ENCODE measurements at regions not wholly inside any gene's neighbourhood (a gene's known extent, or its start where the extent isn't known, plus 50 kb on each side); places are given as distances from the start of the nearest gene placed in this dataset.

DNA sequence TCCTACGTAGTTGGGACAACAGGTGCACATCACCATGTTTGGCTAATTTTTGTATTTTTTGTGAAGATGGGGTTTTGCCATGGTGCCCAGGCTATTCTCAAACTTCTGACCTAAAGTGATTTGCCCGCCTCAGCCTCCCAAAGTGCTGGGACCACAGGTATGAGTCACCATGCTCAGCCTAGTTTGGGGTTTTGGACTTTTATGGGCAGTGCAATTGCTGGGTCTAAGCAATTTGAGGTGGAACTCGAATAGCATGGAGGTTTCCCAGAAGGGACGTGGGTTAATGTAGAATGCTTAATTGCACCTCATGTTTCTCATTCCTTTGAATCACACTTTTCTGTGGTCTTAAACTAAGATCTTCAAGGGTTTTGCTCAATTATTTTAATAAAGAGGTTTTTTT lies 102.3 kb upstream of the EPHA4 start:
- H3K27ac ChIP-seq (ENCODE audit: insufficient read depth, low read length): no peak overlapping the region
- TF ChIP-seq CTCF (conservative IDR thresholded peaks at IDR 0.05 in 1 of 2, IDR thresholded peaks at IDR 0.05 in 1 of 2; ENCODE audit: low read depth in 1 of 2, low read length in 2 of 2) (no peak), EZH2 (IDR thresholded peaks at IDR 0.05; ENCODE audit: low read length, missing control alignments) (no peak)
- DNase-seq (ENCODE audit: low read depth in 2 of 2): peak in 1 of 2 donors; percentile 24
- no peaks in the 10 kb centered on the region for H3K9me3 ChIP-seq (ENCODE audit: control insufficient read depth, insufficient read depth, low read depth, low read length)
- no peak overlapping the region for H2AFZ ChIP-seq (ENCODE audit: low read length)
- no peaks in the 10 kb centered on the region for H3K4me1 ChIP-seq (ENCODE audit: control insufficient read depth, extremely low read depth, insufficient read depth, low read length)
- no peaks in the 10 kb centered on the region for H3K79me2 ChIP-seq (ENCODE audit: control insufficient read depth, insufficient read depth, low read length)
- H3K4me3 ChIP-seq (replicated peaks in 1 of 4; ENCODE audit: control extremely low read depth in 1 of 4, insufficient read depth in 1 of 4, low read depth in 3 of 4, low read length in 4 of 4): no peak overlapping the region
- H3K36me3 ChIP-seq (ENCODE audit: control insufficient read depth, insufficient read depth, low read length): no peaks in the 10 kb centered on the region
- H3K9ac ChIP-seq (ENCODE audit: insufficient read depth, low read length): no peak overlapping the region
- H3K27me3 ChIP-seq (ENCODE audit: control insufficient read depth, insufficient read depth, low read length): no peaks in the 10 kb centered on the region
- no peak overlapping the region for H3K4me2 ChIP-seq (ENCODE audit: extremely low read depth, insufficient read depth, low read length)
- no peaks in the 10 kb centered on the region for H4K20me1 ChIP-seq (ENCODE audit: control insufficient read depth, extremely low read depth, insufficient read depth, low read length)

DNA sequence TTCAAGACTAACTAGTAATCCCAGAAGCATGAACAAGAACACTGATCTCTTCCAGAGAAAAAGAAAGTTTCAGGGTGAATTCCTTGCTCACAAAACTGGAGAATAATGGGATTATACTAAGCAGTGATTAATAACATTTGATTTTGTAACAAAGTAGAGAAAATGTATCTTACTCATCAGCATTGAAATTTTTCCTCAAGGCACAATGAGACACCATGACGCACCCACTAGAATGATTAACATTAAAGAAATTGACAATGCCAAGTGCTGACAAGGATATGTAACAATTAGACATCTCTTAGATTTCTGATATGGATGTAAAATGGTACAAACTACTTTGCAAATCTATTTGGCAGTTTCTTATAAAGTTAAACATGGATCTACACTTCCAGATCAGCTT lies 101.1 kb upstream of the EPHA4 start:
- no peak overlapping the region for H2AFZ ChIP-seq (ENCODE audit: low read length)
- no peaks in the 10 kb centered on the region for H3K79me2 ChIP-seq (ENCODE audit: control insufficient read depth, insufficient read depth, low read length)
- no peaks in the 10 kb centered on the region for H3K4me1 ChIP-seq (ENCODE audit: control insufficient read depth, extremely low read depth, insufficient read depth, low read length)
- peak in 1 of 2 donors; percentile 58 for DNase-seq (ENCODE audit: low read depth in 2 of 2)
- H3K27ac ChIP-seq (ENCODE audit: insufficient read depth, low read length): no peak overlapping the region
- H3K9ac ChIP-seq (ENCODE audit: insufficient read depth, low read length): no peak overlapping the region
- no peak for TF ChIP-seq CTCF (conservative IDR thresholded peaks at IDR 0.05 in 1 of 2, IDR thresholded peaks at IDR 0.05 in 1 of 2; ENCODE audit: low read depth in 1 of 2, low read length in 2 of 2)
- TF ChIP-seq EZH2 (IDR thresholded peaks at IDR 0.05; ENCODE audit: low read length, missing control alignments): no peak
- no peaks in the 10 kb centered on the region for H3K27me3 ChIP-seq (ENCODE audit: control insufficient read depth, insufficient read depth, low read length)
- no peaks in the 10 kb centered on the region for H3K36me3 ChIP-seq (ENCODE audit: control insufficient read depth, insufficient read depth, low read length)
- H3K9me3 ChIP-seq (ENCODE audit: control insufficient read depth, insufficient read depth, low read depth, low read length): no peaks in the 10 kb centered on the region
- no peak overlapping the region for H3K4me3 ChIP-seq (replicated peaks in 1 of 4; ENCODE audit: control extremely low read depth in 1 of 4, insufficient read depth in 1 of 4, low read depth in 3 of 4, low read length in 4 of 4)
- no peak overlapping the region for H3K4me2 ChIP-seq (ENCODE audit: extremely low read depth, insufficient read depth, low read length)
- no peaks in the 10 kb centered on the region for H4K20me1 ChIP-seq (ENCODE audit: control insufficient read depth, extremely low read depth, insufficient read depth, low read length)

GRCh38 chr2:221671515-221671914 lies 99.4 kb upstream of the EPHA4 start:
- Histone ChIP-seq H3K9ac (ENCODE audit: insufficient read depth, low read length) (no peak overlapping the region), H4K20me1 (ENCODE audit: control insufficient read depth, extremely low read depth, insufficient read depth, low read length) (no peaks in the 10 kb centered on the region), H3K36me3 (ENCODE audit: control insufficient read depth, insufficient read depth, low read length) (no peaks in the 10 kb centered on the region), H3K27ac (ENCODE audit: insufficient read depth, low read length) (no peak overlapping the region), H3K4me3 (replicated peaks in 1 of 4; ENCODE audit: control extremely low read depth in 1 of 4, insufficient read depth in 1 of 4, low read depth in 3 of 4, low read length in 4 of 4) (no peak overlapping the region), H3K79me2 (ENCODE audit: control insufficient read depth, insufficient read depth, low read length) (no peaks in the 10 kb centered on the region), H2AFZ (ENCODE audit: low read length) (no peak overlapping the region), H3K4me1 (ENCODE audit: control insufficient read depth, extremely low read depth, insufficient read depth, low read length) (no peaks in the 10 kb centered on the region), H3K9me3 (ENCODE audit: control insufficient read depth, insufficient read depth, low read depth, low read length) (no peaks in the 10 kb centered on the region), H3K27me3 (ENCODE audit: control insufficient read depth, insufficient read depth, low read length) (no peaks in the 10 kb centered on the region), H3K4me2 (ENCODE audit: extremely low read depth, insufficient read depth, low read length) (no peak overlapping the region)
- DNase-seq (ENCODE audit: low read depth in 2 of 2): peak; percentile 64 to 74
- no peak for TF ChIP-seq CTCF (conservative IDR thresholded peaks at IDR 0.05 in 1 of 2, IDR thresholded peaks at IDR 0.05 in 1 of 2; ENCODE audit: low read depth in 1 of 2, low read length in 2 of 2)
- no peak for TF ChIP-seq EZH2 (IDR thresholded peaks at IDR 0.05; ENCODE audit: low read length, missing control alignments)
